GM19239 (cell line): ENCODE measurements at regions not wholly inside any gene's neighbourhood (a gene's known extent, or its start where the extent isn't known, plus 50 kb on each side); places are given as distances from the start of the nearest gene placed in this dataset.
A peak's percentile ranks its signal among the peaks of the same experiment; 100 is the strongest.

ENCODE experiments used
- DNase-seq: peaks from one replicate; pipeline ENCODE4 v3.0.0; 2011; ENCODE audit warnings: low spot score; ENCODE audit not compliant: insufficient read length
- FAIRE-seq: peaks from 2 replicates; lab custom pipeline; 2011; peaks lifted over from hg19 to GRCh38; lab: Jason Lieb, UNC

DNA sequence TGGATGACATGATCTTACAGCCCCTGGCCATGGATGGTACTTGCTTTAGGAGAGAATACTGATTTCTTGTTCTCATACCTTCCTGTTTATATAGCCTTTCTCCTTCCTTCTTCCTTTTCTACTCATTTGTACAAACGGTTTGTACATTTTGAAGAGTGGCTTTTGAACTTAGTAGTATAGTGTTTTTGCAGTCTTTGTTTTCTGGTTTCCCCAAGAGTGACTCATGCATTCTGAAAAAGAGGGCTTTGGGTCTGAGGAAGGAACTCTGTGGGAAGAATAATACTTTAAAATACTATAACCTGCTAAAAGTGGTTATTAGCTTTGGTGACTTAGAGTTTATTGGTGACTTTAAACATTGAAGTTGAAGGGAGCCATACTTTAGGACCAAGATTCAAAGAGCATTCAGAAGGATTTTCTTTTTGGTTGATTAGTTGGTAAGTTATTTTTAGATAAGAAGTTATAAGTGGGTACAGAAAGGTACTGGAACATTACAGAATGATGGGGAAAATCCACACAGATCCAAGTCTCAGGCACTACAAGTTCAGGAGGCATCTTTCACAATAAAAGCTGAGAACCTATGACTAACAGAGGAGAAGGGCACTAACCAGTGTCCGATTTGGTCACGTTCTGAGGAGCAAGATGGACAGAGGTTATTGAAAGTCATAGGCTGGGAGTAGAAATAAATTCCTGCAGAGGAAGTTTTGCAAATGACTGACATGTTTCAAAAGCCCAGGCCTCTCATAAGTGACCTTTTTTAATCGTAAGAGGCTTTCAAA is 369.6 kb upstream of the AZI2 start:
- no peak for FAIRE-seq
- no peak for DNase-seq

GRCh38 chr3:28726840-28727239 is 378.2 kb upstream of the AZI2 start:
- DNase-seq = peak; percentile 2
- no peak for FAIRE-seq

DNA sequence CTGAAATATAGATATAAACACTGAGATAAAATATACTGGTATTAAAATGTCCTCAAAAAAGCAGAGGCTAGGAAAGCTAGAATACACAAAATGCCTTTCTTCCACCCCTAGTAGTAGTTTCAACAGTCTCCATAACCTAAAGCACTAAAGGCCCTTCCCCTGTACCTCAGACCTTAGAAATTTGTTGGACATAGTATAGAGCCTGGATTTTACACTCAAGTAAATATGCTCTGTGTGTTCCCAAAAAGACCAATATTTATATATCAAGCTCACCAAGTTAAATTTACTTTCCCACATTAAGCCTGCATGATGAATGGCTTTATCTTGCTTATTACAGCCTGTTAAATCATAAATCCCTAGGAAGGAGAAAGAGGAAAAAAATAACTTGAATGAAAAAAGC is 378.7 kb upstream of the AZI2 start:
- no peak for DNase-seq
- FAIRE-seq = no peak

DNA sequence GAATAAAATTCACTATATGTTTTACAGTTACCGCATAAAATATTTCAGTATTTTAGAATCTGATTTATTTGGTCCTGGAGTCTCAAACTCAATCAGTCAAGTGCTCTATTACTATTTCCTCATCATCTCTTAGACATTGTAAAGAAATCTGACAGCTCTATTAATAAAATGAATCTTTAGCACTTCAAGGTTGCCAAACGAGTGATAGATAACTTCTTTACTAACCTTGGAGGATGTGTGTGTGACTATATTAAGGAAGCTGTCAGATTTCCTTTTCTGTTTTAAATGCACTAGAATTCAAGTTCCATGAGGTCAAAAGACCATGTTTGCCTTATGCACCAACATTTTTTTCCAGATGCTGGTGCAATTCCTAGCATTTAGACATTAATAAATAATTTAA is 389.8 kb upstream of the AZI2 start:
- no peak for FAIRE-seq
- no peak for DNase-seq

DNA sequence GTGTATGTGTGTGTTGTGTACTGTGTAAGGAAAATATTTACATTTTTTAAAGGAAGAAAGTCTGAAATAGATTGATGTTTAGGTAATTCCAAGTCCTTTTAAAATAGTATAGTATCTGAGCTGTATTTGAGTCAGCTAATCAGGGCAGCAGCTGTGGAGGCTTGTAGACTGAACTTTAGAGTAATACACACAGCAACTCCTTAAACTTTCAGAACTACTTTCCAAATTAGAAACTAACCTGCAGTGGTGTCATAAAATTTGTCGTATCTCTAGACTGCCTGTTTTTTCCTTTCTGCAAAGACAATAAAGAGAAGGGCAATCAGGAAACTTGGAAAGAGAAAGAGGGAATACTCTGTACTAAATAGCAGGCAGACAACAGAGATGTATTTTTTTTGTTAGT is 391.0 kb upstream of the AZI2 start:
- DNase-seq (no peak), FAIRE-seq (no peak)

DNA sequence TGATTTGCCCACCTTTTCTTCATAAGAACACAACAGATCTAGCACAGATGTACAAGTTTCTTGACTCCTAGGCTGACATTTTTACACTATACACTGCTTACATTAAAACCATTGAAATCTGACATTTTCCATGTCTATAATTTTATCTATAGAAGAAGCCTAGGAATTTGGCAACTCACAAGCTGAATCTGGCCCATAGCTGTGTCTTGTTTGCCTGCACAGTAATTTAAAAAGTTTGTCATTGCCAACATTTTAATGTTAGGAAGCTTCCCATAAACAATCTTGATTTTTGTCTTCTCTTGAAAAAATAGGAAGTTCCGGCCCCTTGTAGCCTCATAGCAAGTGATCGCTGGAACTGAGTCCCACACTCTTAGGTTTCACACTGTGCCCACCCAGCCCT is 394.6 kb upstream of the AZI2 start:
- DNase-seq = no peak
- no peak for FAIRE-seq

DNA sequence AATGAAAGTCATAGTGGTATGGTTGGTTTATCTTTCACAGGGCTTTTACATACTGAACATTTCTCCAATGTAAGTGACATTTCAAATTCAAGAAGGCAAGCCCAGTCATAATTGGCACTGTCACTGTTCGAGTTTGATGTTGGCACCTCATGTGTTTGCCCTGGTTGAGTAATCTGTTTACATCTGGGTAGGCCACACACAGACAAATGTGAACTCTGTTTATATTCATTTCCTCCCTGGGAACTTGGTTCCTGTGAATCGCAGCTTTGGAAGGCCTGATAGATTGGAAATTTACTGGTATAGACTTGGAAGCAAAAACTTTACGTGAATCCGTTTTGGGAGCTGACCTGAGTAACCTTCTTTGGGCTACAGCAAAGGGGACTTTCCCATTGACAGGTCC is 395.2 kb upstream of the AZI2 start:
- DNase-seq = no peak
- FAIRE-seq = no peak

- DNase-seq (no peak), FAIRE-seq (no peak)
These were observed 396.8 kb upstream of the AZI2 start for GRCh38 chr3:28745436-28745835.

DNA sequence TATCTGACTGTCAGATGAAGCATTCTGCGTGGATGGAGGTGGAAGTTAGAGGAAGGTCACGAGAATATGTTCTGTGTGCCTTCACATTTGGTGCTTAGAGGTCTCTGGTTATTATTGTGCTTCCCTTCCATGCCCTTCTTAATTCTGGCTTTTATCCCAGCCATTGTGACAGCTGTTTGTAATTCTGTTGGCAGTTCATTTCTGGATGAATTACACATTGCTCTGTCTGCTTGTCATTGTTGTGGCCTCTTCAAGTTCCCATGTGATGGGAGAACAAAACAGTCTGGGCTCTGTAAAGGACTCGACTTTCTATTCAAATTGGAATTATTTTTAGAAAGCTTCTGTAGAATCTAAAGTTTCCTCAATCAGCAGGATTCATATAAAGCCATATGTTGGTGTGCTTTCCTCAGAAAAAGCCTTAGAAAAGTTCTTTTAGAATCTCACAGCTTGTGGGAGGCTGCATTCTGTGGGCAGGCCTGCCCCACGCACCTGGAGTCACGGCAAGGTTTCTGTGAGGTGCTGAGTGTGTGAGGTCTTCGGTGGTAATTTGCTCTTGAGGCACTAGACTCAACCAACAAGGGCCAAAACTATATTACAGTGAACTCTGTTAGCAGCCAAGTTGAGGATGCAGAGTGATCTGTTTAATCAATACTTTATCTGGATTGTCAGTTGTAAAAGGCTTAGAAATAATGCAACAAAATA is 397.4 kb upstream of the AZI2 start:
- FAIRE-seq = no peak
- no peak for DNase-seq

- DNase-seq (no peak), FAIRE-seq (no peak)
These were observed 398.4 kb upstream of the AZI2 start for GRCh38 chr3:28746990-28747389.

- DNase-seq (no peak), FAIRE-seq (no peak)
These were observed 403.2 kb upstream of the AZI2 start for GRCh38 chr3:28751864-28752263.

DNA sequence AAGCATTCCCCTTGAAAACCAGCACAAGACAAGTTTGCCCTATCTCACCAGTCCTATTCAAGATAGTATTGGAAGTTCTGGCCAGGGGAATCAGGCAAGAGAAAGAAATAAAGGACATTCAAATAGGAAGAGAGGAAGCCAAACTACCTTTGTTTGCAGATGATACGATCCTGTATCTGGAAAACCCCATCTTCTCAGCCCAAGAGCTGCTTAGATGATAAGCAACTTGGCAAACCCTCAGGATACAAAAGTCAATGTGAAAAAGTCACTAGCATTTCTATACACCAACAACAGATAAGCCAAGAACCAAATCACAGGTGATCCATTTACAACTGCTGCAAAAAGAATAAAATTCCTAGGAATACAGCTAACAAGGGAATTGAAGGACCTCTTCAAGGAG is 403.7 kb upstream of the AZI2 start:
- DNase-seq (no peak), FAIRE-seq (no peak)

DNA sequence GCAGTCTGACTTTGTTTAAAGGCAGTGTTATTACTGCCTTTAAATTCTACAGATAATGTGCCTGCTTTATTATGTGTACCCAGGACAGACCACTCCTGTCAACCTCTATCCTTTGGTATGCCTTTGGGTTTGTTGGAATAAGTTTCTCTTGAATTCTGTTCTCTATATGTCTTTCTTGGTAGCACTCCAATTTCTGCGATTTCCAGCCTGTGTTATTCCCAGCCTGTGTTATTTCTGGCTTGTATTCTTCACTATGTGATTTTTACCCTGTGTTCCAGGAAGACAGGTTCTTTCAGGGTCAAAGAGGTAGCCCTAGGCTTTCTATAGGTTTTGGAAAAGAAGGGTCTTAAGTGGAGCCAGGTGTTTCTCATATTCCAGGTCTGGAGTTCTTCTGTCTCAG is 407.4 kb upstream of the AZI2 start:
- no peak for FAIRE-seq
- DNase-seq = no peak

- no peak for DNase-seq
- FAIRE-seq = no peak
These were observed 409.5 kb upstream of the AZI2 start for GRCh38 chr3:28758115-28758514.

DNA sequence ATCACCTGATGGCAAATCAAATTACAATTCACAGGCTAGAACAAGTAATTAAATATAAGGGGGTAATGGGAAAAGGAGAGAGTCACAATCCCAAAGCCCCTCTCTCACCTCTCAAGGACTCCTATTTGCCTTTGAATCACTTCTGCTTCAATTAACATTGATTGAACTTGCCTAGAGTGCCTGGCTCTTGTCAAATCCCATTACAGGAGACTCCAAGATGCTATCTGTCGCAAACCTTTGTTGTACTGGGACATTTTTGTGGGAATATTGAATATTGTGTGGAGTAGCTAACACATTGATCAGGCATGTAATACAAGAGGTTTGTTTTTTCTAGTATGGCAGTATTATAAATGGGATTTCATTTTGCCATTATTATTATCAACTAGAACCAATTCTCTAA is 412.8 kb upstream of the AZI2 start:
- no peak for FAIRE-seq

GRCh38 chr3:28765194-28765593 is 416.6 kb upstream of the AZI2 start:
- FAIRE-seq (no peak), DNase-seq (no peak)

More for the DNA sequence above, 412.8 kb upstream of the AZI2 start:
- no peak for DNase-seq

DNA sequence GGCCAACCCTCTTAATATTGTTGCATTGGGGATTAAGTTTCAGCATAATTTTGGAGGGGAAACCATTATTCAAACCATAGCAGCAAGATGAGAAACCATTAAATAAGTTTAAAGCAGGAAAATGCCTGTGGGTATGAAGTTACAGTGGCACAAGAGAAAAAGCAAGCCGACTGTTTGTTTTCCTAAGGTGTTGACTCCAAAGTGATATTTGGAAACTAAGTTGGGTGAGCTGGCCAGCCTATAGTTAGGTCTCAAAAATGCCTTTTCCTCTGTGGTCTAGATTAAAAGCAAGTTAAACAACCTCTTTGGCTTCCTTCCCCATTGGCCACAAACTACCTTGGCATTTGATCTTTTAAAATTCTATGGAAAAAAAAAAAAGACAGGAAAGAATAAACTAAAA is 419.8 kb upstream of the AZI2 start:
- DNase-seq (no peak), FAIRE-seq (no peak)

DNA sequence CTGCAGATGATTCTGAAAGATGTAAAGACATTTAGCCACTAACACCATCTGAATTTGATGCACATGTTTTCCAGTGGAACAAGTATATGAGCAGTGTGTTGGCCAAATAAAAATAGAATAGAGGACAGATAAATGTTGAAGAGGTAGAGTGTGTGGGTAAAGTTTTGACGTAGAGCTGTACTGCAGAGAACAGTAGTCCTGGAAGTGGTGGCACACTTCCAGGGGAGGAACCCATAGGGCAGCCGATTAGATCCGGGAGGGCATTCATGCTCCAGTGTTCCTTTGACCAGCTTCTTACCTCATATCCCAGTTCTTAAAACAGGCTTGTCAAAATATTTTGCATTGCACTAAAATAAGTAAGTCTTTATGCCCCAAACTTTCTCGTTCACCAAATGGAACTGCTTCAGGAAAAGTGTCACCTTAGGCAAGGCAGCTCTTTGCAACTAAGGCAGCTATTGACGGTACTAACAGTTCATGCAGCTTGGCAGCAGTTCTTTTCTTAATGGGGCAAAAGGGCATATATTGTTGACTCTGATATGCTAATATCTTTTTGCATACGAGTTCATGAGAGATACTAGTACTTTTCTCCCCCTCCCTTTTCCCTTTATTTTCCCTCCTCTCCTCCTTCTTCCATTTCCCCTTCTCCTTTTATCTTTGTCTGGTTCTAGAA is 429.3 kb upstream of the AZI2 start:
- DNase-seq (no peak), FAIRE-seq (no peak)

GRCh38 chr3:28780480-28780879 is 431.9 kb upstream of the AZI2 start:
- FAIRE-seq = no peak
- DNase-seq = no peak

DNA sequence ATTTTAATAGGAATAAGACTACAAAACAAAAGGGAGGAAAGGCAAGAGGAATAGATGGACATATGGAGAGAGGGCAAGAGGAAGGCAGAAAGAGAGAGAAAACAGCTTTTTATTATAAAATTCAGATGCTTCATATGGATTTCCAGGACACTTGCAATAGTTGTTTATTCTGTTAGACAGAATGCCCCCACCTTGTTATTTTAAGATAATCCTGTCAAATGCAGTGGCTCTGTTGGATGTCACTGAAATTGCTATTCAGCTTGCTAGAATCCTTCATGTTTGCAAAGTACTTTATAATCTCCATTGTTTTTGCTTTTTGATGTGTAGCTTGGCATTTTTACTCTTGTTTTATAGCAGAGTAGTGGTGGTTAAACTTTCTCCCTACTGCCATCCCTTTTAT is 432.4 kb upstream of the AZI2 start:
- no peak for FAIRE-seq

GRCh38 chr3:28786446-28786845 is 437.8 kb upstream of the AZI2 start:
- no peak for FAIRE-seq

More for the DNA sequence above, 432.4 kb upstream of the AZI2 start:
- no peak for DNase-seq

More at GRCh38 chr3:28786446-28786845, 437.8 kb upstream of the AZI2 start:
- DNase-seq = no peak
